ENCODE measurements at regions not wholly inside any gene's neighbourhood (a gene's known extent, or its start where the extent isn't known, plus 50 kb on each side); places are given as distances from the start of the nearest gene placed in this dataset.
A peak's percentile ranks its signal among the peaks of the same experiment; 100 is the strongest.

DNA sequence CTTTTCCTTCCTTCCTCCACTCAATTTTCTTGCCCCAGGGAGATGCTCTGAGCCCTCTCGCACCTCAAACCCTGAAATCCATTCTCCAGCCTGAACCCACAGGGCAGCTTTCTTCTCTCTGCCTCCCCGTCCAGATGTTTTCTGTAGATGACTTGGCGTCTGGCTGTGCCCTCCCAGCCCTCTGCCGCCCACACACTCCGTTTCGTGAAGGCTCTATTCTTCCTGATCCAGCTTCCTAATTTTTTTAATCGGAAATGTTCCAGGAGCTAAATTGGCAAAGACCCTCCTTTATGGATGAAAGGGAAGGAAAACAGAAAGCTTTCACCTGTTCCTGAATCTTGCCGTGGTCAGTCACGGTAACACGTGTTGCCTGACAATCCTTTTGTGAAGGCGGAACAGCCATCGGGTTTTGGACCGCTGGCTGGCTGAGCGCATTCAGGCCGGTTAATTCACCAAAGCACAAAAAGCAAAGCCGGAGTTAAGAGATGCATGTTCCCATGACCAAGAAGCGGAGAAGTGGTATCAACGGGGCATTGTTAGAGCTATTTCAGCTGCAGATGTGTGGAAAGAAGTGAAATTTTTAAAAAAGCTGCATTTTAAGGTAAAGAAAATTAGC, 70.2 kb upstream of the FBRSL1 start:
- ChIA-PET POLR2A (ENCODE audit: unreplicated experiment) (no interaction called here), CTCF (interaction anchor here (2.0 kb wide), 1 partner anchor 195 kb away, joined by 5 read pairs; no protein-coding TSS in a partner anchor)
- Histone ChIP-seq H3K36me3 (ENCODE audit: control insufficient read depth, insufficient read depth, low read length) (no peaks in the 10 kb centered on the region), H3K18ac (ENCODE audit: low read depth, low read length) (no peak overlapping the region), H3K4ac (ENCODE audit: low read depth, low read length) (no peak overlapping the region), H3K79me1 (ENCODE audit: low read depth in 1 of 2, low read length in 2 of 2) (no peaks in the 10 kb centered on the region), H4K20me1 (ENCODE audit: insufficient read depth, low read length) (no peaks in the 10 kb centered on the region), H2AK5ac (ENCODE audit: low read depth, low read length) (no peak overlapping the region), H2AK9ac (replicated peaks; ENCODE audit: low read depth, low read length, poor library complexity) (no peak overlapping the region), H4K91ac (ENCODE audit: insufficient read depth, low read depth, low read length) (no peak overlapping the region), H3K4me1 (ENCODE audit: control insufficient read depth, insufficient read depth, low read length) (peaks cover 3% of the 10 kb centered on the region; the same call in 1 of the 2 replicates), H3K9me3 (ENCODE audit: control insufficient read depth, insufficient read depth, low read length) (peaks cover 7% of the 10 kb centered on the region), H3K9me1 (ENCODE audit: insufficient read depth, low read length) (no peaks in the 10 kb centered on the region), H2BK20ac (ENCODE audit: low read depth, low read length) (no peak overlapping the region), H2BK15ac (ENCODE audit: low read depth, low read length) (no peak overlapping the region), H2BK120ac (ENCODE audit: low read depth, low read length) (no peak overlapping the region), H2BK5ac (ENCODE audit: low read depth, low read length, poor library complexity, severe bottlenecking) (no peak overlapping the region), H4K8ac (ENCODE audit: low read depth in 2 of 2, low read length in 2 of 2) (no peak overlapping the region), H3K23ac (ENCODE audit: low read depth, low read length) (no peak overlapping the region), H3K27ac (ENCODE audit: insufficient read depth, low read length) (no peak overlapping the region), H3K27me3 (ENCODE audit: control insufficient read depth, insufficient read depth, low read length) (peaks cover 30% of the 10 kb centered on the region), H3K9ac (ENCODE audit: low read depth, low read length) (no peak overlapping the region), H2AFZ (replicated peaks; ENCODE audit: low read length, poor library complexity) (peak overlapping the region; percentile 35), H3K56ac (ENCODE audit: extremely low read depth, insufficient read depth, low read length) (no peak overlapping the region), H3K4me2 (ENCODE audit: low read depth, low read length) (no peak overlapping the region), H3K4me3 (ENCODE audit: insufficient read depth, low read depth, low read length) (no peak overlapping the region), H4K5ac (ENCODE audit: low read depth, low read length) (no peak overlapping the region), H3K14ac (replicated peaks; ENCODE audit: low read depth, low read length) (no peak overlapping the region)
- dilution Hi-C loops (cut with HindIII; ENCODE audit: low sequenced_read_pairs, unreplicated experiment) (no loop called here), intact Hi-C loops (cut with micrococcal nuclease) (no loop called here), in situ Hi-C loops (cut with MboI; ENCODE audit: low sequenced_read_pairs) (loop anchor here (5.0 kb wide), 2 partner anchors 198 to 267 kb away; partner anchors contain the start of gene P2RX2)
- TF ChIP-seq MXI1 (IDR thresholded peaks at IDR 0.05; ENCODE audit: borderline replicate concordance, low read depth, low read length) = no peak
- TF ChIP-seq, protein P1, sequence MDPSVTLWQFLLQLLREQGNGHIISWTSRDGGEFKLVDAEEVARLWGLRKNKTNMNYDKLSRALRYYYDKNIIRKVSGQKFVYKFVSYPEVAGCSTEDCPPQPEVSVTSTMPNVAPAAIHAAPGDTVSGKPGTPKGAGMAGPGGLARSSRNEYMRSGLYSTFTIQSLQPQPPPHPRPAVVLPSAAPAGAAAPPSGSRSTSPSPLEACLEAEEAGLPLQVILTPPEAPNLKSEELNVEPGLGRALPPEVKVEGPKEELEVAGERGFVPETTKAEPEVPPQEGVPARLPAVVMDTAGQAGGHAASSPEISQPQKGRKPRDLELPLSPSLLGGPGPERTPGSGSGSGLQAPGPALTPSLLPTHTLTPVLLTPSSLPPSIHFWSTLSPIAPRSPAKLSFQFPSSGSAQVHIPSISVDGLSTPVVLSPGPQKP (IDR thresholded peaks at IDR 0.05; ENCODE audit: borderline replicate concordance, low read depth, low read length) = no peak
- no peak for TF ChIP-seq POLR2A (IDR thresholded peaks at IDR 0.05; ENCODE audit: low read depth, low read length)
- TF ChIP-seq NFE2L2 (IDR thresholded peaks at IDR 0.05; ENCODE audit: low read depth, low read length) = no peak
- TF ChIP-seq FOS (IDR thresholded peaks at IDR 0.05; ENCODE audit: low read depth, low read length) = no peak
- no peak for TF ChIP-seq BHLHE40 (IDR thresholded peaks at IDR 0.05; ENCODE audit: low read depth, low read length)
- TF ChIP-seq RFX5 (IDR thresholded peaks at IDR 0.05; ENCODE audit: low read depth, low read length) = no peak
- no peak for TF ChIP-seq CHD1 (IDR thresholded peaks at IDR 0.05; ENCODE audit: low read depth, low read length)
- TF ChIP-seq MAZ (IDR thresholded peaks at IDR 0.05; ENCODE audit: borderline replicate concordance, low read depth, low read length) = no peak
- no peak for TF ChIP-seq MAFK (IDR thresholded peaks at IDR 0.05; ENCODE audit: low read depth, low read length)
- TF ChIP-seq CEBPB (IDR thresholded peaks at IDR 0.05; ENCODE audit: low read depth, low read length) = no peak
- no peak for TF ChIP-seq SMC3 (IDR thresholded peaks at IDR 0.05; ENCODE audit: low read depth, low read length)
- ATAC-seq (ENCODE audit: low read depth) = no peak
- no peak for DNase-seq
- BruUV-seq (replicated peaks) = no TSS peak
- WGBS, 2 experiments (ENCODE audit: extremely low coverage in 2 of 2, insufficient read length in 1 of 2) = 37% methylated on average over 11 of the region's 18 CpGs; no CpG with 5 or more reads in 1 of the 2 experiments

All from IMR-90 (cell line).